K562 (cell line): ENCODE measurements at regions not wholly inside any gene's neighbourhood (a gene's known extent, or its start where the extent isn't known, plus 50 kb on each side); places are given as distances from the start of the nearest gene placed in this dataset.

Experiments used
- ATAC-seq: fragments of 200-7000 bp; cut with Tn5 transposase; 3 replicates; pipeline ENCODE4 v1.9.1; 2020; ENCODE audit warnings: moderate library complexity
- BruUV-seq: library from RNA; stranded (reverse); fragments of 400-500 nt; replicated peaks from 2 replicates; lab custom pipeline; 2021; lab: Mats Ljungman, UMichigan
- CTCF ChIA-PET: fragments of 300-600 bp; formaldehyde crosslinking; extraction: SDS; loops from one replicate; lab custom pipeline; 2021; ENCODE audit warnings: low intra/inter-chr PET ratio; lab: Yijun Ruan, JAX
- POLR2A ChIA-PET: fragments of 300-600, 350-650 bp; sonication (Branson Sonifier 250); formaldehyde crosslinking; extraction: SDS; loops from one replicate; lab custom pipeline; 2021; ENCODE audit warnings: antibody characterized with exemption, inconsistent platforms; lab: Yijun Ruan, JAX
- DNase-seq, 4 experiments: peaks; one replicate each; pipeline versions ENCODE4 v3.0.0 to v3.0.0-alpha.2; 2011 to 2018; ENCODE audit warnings: low spot score in 3 of 4, mixed read lengths in 3 of 4; ENCODE audit errors: extremely low read depth in 1 of 4
- FAIRE-seq: peaks from 2 replicates; lab custom pipeline; 2011; peaks lifted over from hg19 to GRCh38; lab: Jason Lieb, UNC
- H2AFZ ChIP-seq: 2 replicates; pipeline ENCODE4 v1.6.0; 2011; ENCODE audit warnings: low read depth, low read length, control low read depth, inconsistent platforms
- H3K27ac ChIP-seq: fragments of 200-600 bp; 3 replicates; pipeline ENCODE4 v1.8.0; 2011; ENCODE audit warnings: low read depth, mild to moderate bottlenecking, control low read depth, inconsistent platforms, low read length, moderate library complexity, mixed read lengths; ENCODE audit errors: extremely low read depth
- H3K27me3 ChIP-seq, 2 experiments: fragments of 300-600 bp in 1 of 2; 2 replicates in 1 of 2; 3 replicates in 1 of 2; pipeline versions ENCODE4 v1.6.0 to v1.8.0; 2011; ENCODE audit warnings: inconsistent platforms in 2 of 2, low read length in 2 of 2, mild to moderate bottlenecking in 1 of 2, mixed read lengths in 1 of 2, moderate library complexity in 1 of 2; ENCODE audit not compliant: control insufficient read depth in 2 of 2, insufficient read depth in 2 of 2
- H3K36me3 ChIP-seq: fragments of 300-600 bp; 3 replicates; pipeline ENCODE4 v1.8.0; 2011; ENCODE audit warnings: mild to moderate bottlenecking, low read length, inconsistent platforms; ENCODE audit not compliant: control insufficient read depth, insufficient read depth
- H3K4me1 ChIP-seq, 2 experiments: fragments of 200-600 bp in 1 of 2; replicated peaks in 1 of 2; 2 replicates in 1 of 2; 3 replicates in 1 of 2; pipeline versions ENCODE4 v1.5.1 to v1.8.0; 2011; ENCODE audit warnings: inconsistent platforms in 2 of 2, low read length in 2 of 2, mild to moderate bottlenecking in 1 of 2, mixed read lengths in 1 of 2, moderate library complexity in 1 of 2; ENCODE audit not compliant: control insufficient read depth in 2 of 2, insufficient read depth in 2 of 2
- H3K4me2 ChIP-seq: 2 replicates; pipeline ENCODE4 v1.6.1; 2011; ENCODE audit warnings: low read length, control low read depth, inconsistent platforms, mixed read lengths; ENCODE audit not compliant: insufficient read depth
- H3K4me3 ChIP-seq: fragments of 200-600 bp; sonication (generic), shearing (Covaris generic); 2 replicates; pipeline ENCODE4 v1.5.1; 2016; ENCODE audit warnings: control low read depth, inconsistent platforms
- H3K79me2 ChIP-seq: fragments of 200-600 bp; 3 replicates; pipeline ENCODE4 v1.8.0; 2011; ENCODE audit warnings: low read length, inconsistent platforms; ENCODE audit not compliant: control insufficient read depth, insufficient read depth
- H3K9ac ChIP-seq, 2 experiments: 2 replicates each; pipeline versions ENCODE4 v1.6.0 to v1.6.1; 2011; ENCODE audit warnings: low read depth in 2 of 2, low read length in 2 of 2, control low read depth in 1 of 2, inconsistent platforms in 1 of 2, mild to moderate bottlenecking in 1 of 2, mixed read lengths in 1 of 2; ENCODE audit not compliant: insufficient read depth in 1 of 2
- H3K9me1 ChIP-seq: one replicate; pipeline ENCODE4 v1.6.0; 2011; ENCODE audit warnings: inconsistent platforms, mild to moderate bottlenecking, low read length, moderate library complexity; ENCODE audit not compliant: control insufficient read depth, insufficient read depth
- H3K9me3 ChIP-seq: replicated peaks from 2 replicates; pipeline ENCODE4 v1.5.1; 2011; ENCODE audit warnings: low read depth, low read length, inconsistent platforms; ENCODE audit not compliant: control insufficient read depth, insufficient read depth
- H4K20me1 ChIP-seq: replicated peaks from 2 replicates; pipeline ENCODE4 v1.6.1; 2011; ENCODE audit warnings: low read length, inconsistent platforms, mixed read lengths; ENCODE audit not compliant: control insufficient read depth, insufficient read depth
- CREB1 ChIP-seq, 2 experiments: sonication (generic) in 1 of 2; formaldehyde crosslinking in 1 of 2; IDR thresholded peaks; 2 replicates each; pipeline versions ENCODE4 v1.6.1 to v1.8.0; 2012 to 2022; ENCODE audit warnings: inconsistent platforms in 1 of 2, mild to moderate bottlenecking in 1 of 2, missing genetic modification reagents in 1 of 2, moderate library complexity in 1 of 2
- GTF2E2 ChIP-seq: fragments of 200-800 bp; sonication (Bioruptor generic); IDR thresholded peaks from 2 replicates; pipeline ENCODE4 v1.6.1; 2016; ENCODE audit warnings: missing genetic modification characterization, missing compliant biosample characterization
- IFI16 ChIP-seq: fragments of 250-450 bp; sonication (Bioruptor Pico); IDR thresholded peaks from 2 replicates; pipeline ENCODE4 v2.1.2; 2022; ENCODE audit warnings: mild to moderate bottlenecking, inconsistent platforms
- NELFE ChIP-seq: IDR thresholded peaks from 2 replicates; pipeline ENCODE4 v1.6.1; 2011; ENCODE audit warnings: mild to moderate bottlenecking; ENCODE audit not compliant: insufficient read depth, insufficient read length
- POLR3G ChIP-seq: IDR thresholded peaks from 2 replicates; pipeline ENCODE4 v1.6.1; 2011; ENCODE audit not compliant: insufficient read length, insufficient replicate concordance; ENCODE audit errors: extremely low read depth
- RBM14 ChIP-seq: fragments of 200-400 bp; formaldehyde crosslinking; IDR thresholded peaks from 2 replicates; pipeline ENCODE4 v1.6.1; 2018; ENCODE audit warnings: low read depth, mild to moderate bottlenecking, low read length, moderate library complexity, borderline replicate concordance; ENCODE audit not compliant: insufficient read depth
- TEAD2 ChIP-seq: fragments of 450-650 bp; IDR thresholded peaks from 2 replicates; pipeline ENCODE4 v1.6.1; 2016; ENCODE audit warnings: missing genetic modification characterization, control low read depth, missing compliant biosample characterization
- U2AF2 ChIP-seq: fragments of 200-400 bp; formaldehyde crosslinking; optimal IDR thresholded peaks from 2 replicates; pipeline ENCODE3; 2017; ENCODE audit warnings: low read depth, mild to moderate bottlenecking, low read length
- ZNF282 ChIP-seq: sonication (generic); formaldehyde crosslinking; IDR thresholded peaks from 2 replicates; pipeline ENCODE4 v1.8.1; 2023; ENCODE audit warnings: missing genetic modification reagents
- WGBS: fragments of 100-300 bp; shearing (Covaris generic); methylation state at CpG from one replicate; pipeline ENCODE4 v1.1.6; 2016; ENCODE audit warnings: low coverage, mixed read lengths; ENCODE audit not compliant: insufficient coverage; ENCODE audit errors: missing lambda C conversion rate; 5-methylcytosine and 5-hydroxymethylcytosine counted together
- in situ Hi-C: fragments of 300-500 bp; cut with MboI; formaldehyde crosslinking; loops from 4 replicates; pipeline ENCODE4 v1.15.0; 2018; ENCODE audit warnings: inconsistent platforms, mixed read lengths
- intact Hi-C: fragments of 100-400 bp; cut with micrococcal nuclease; formaldehyde crosslinking; loops from 2 replicates; pipeline ENCODE4 v1.14.2; 2022
- TF ChIP-seq, protein P1 (sequence below): fragments of 450-650 bp; IDR thresholded peaks from 2 replicates; pipeline ENCODE4 v1.6.1; 2018; ENCODE audit not compliant: partially characterized antibody
- TF ChIP-seq, protein P2 (sequence below): fragments of 450-650 bp; formaldehyde crosslinking; IDR thresholded peaks from 2 replicates; pipeline ENCODE4 v1.4.0; 2020; ENCODE audit warnings: mild to moderate bottlenecking, moderate library complexity

DNA sequence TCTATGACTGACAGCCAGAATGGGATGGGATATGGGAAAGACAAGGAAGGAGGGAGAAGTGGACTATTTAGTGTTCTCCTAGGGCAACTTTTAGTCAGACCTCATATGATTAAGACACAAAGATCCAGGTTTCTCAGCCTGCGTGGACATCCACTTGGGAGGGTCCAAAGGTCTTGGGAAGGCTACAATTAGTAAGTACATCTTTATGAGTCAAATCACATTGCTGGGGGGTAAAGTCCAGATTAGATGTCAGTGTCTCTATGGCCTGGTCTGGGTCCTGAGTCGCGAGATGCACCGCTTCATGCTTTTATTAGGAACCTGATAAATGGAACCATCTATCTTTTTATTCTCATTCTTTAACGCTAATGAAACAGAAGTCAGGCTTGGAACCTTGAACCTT lies 378.4 kb upstream of the ASIC2 start:
- Histone ChIP-seq H3K9me3 (no peaks in the 10 kb centered on the region), H3K36me3 (no peaks in the 10 kb centered on the region), H3K9ac (no peak overlapping the region)
- TF ChIP-seq CREB1 (IDR thresholded peaks at IDR 0.05) = no peak
- TF ChIP-seq CREB1 (CRISPR knock-in tag; IDR thresholded peaks at IDR 0.05) = no peak
- no peak for TF ChIP-seq U2AF2
- TF ChIP-seq, protein P1, sequence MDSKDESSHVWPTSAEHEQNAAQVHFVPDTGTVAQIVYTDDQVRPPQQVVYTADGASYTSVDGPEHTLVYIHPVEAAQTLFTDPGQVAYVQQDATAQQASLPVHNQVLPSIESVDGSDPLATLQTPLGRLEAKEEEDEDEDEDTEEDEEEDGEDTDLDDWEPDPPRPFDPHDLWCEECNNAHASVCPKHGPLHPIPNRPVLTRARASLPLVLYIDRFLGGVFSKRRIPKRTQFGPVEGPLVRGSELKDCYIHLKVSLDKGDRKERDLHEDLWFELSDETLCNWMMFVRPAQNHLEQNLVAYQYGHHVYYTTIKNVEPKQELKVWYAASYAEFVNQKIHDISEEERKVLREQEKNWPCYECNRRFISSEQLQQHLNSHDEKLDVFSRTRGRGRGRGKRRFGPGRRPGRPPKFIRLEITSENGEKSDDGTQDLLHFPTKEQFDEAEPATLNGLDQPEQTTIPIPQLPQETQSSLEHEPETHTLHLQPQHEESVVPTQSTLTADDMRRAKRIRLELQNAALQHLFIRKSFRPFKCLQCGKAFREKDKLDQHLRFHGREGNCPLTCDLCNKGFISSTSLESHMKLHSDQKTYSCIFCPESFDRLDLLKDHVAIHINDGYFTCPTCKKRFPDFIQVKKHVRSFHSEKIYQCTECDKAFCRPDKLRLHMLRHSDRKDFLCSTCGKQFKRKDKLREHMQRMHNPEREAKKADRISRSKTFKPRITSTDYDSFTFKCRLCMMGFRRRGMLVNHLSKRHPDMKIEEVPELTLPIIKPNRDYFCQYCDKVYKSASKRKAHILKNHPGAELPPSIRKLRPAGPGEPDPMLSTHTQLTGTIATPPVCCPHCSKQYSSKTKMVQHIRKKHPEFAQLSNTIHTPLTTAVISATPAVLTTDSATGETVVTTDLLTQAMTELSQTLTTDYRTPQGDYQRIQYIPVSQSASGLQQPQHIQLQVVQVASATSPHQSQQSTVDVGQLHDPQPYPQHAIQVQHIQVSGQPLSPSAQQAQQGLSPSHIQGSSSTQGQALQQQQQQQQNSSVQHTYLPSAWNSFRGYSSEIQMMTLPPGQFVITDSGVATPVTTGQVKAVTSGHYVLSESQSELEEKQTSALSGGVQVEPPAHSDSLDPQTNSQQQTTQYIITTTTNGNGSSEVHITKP = no peak
- no peak for TF ChIP-seq IFI16 (CRISPR knock-in tag)
- TF ChIP-seq GTF2E2 (tag) = no peak
- TF ChIP-seq ZNF282 (CRISPR knock-in tag) = no peak
- no peak for TF ChIP-seq POLR3G
- no peak for TF ChIP-seq TEAD2 (tag)
- no peak for TF ChIP-seq RBM14
- TF ChIP-seq NELFE = no peak
- TF ChIP-seq, protein P2, sequence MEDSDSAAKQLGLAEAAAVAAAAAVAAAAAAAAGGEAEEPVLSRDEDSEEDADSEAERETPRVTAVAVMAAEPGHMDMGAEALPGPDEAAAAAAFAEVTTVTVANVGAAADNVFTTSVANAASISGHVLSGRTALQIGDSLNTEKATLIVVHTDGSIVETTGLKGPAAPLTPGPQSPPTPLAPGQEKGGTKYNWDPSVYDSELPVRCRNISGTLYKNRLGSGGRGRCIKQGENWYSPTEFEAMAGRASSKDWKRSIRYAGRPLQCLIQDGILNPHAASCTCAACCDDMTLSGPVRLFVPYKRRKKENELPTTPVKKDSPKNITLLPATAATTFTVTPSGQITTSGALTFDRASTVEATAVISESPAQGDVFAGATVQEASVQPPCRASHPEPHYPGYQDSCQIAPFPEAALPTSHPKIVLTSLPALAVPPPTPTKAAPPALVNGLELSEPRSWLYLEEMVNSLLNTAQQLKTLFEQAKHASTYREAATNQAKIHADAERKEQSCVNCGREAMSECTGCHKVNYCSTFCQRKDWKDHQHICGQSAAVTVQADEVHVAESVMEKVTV (CRISPR knock-in tag) = no peak
- TF ChIP-seq, all 486 proteins: peak for 0
- POLR2A ChIA-PET = no interaction called here
- Histone ChIP-seq H3K4me1 (peaks cover 0 to 15% of the 10 kb centered on the region in 2 experiments; a peak in 3 of 5 replicates), H3K9me1 (no peaks in the 10 kb centered on the region), H3K4me2 (no peak overlapping the region), H4K20me1 (peaks cover 4% of the 10 kb centered on the region; the same call in 1 of the 2 replicates), H2AFZ (no peak overlapping the region), H3K79me2 (no peaks in the 10 kb centered on the region), H3K4me3 (no peak overlapping the region), H3K27me3 (0 out of 5 replicates have a peak, but pooled peaks cover 0 to 2% of the 10 kb centered on the region in 2 experiments), H3K27ac (no peak overlapping the region)
- DNase-seq (no peak), FAIRE-seq (no peak), ATAC-seq (no peak)
- 1% methylated on average over 5 of the region's 5 CpGs for WGBS
- intact Hi-C loops (no loop called here), in situ Hi-C loops (no loop called here)
- CTCF ChIA-PET = no interaction called here
- BruUV-seq = no TSS peak
